ENCODE measurements at regions not wholly inside any gene's neighbourhood (a gene's known extent, or its start where the extent isn't known, plus 50 kb on each side); places are given as distances from the start of the nearest gene placed in this dataset.
"Not testable (repeated sequence)": the region's sequence is repeated elsewhere in the genome, so short reads cannot be mapped to it uniquely, and the experiment has no call there.

DNA sequence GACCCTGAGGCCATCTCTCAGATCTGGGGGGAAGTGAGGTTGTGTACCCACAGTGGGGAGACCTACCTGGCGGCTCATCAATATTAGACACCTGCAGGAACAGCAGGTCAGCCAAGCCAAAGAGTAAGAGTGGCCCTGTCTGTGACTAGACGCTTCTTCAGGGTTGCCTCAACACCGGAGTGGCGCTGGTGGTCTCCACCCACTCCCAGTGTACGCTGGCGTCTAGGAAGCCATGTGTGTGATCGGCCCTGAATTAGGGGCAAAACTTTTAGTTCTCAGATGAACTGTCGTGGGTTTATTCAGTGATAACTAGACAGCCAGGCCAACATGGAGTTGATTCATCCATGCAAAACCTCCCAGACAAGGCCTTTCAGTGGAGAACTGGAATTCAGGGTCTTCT, 229.3 kb upstream of the PLGLB2 start:
- not testable (repeated sequence) for TF ChIP-seq CTCF, POLR2A (IDR thresholded peaks at IDR 0.05)

Data from lower leg skin (tissue), 3 donors.